Caco-2 (cell line): ENCODE measurements at regions not wholly inside any gene's neighbourhood (a gene's known extent, or its start where the extent isn't known, plus 50 kb on each side); places are given as distances from the start of the nearest gene placed in this dataset.

Experiments used
- BruUV-seq: library from RNA; stranded (reverse); fragments of 400-500 nt; replicated peaks from 2 replicates; lab custom pipeline; 2021; lab: Mats Ljungman, UMichigan
- CTCF ChIA-PET: fragments of 300-600 bp; sonication (Branson Sonifier 250); formaldehyde crosslinking; loops from one replicate; lab custom pipeline; 2022; ENCODE audit warnings: antibody characterized with exemption; lab: Charles Lee
- POLR2A ChIA-PET: fragments of 300-600 bp; sonication (Branson Sonifier 250); formaldehyde crosslinking; loops from one replicate; lab custom pipeline; 2022; ENCODE audit warnings: antibody characterized with exemption; lab: Charles Lee
- DNase-seq, 2 experiments: peaks; one replicate each; pipeline versions ENCODE4 v3.0.0 to v3.0.0-alpha.2; 2020 to 2022
- H3K27me3 ChIP-seq: replicated peaks from 2 replicates; pipeline ENCODE4 v1.6.0; 2011; ENCODE audit warnings: low read length; ENCODE audit not compliant: control insufficient read depth, insufficient read depth
- H3K36me3 ChIP-seq: 2 replicates; pipeline ENCODE4 v1.5.1; 2011; ENCODE audit warnings: low read length; ENCODE audit not compliant: control insufficient read depth, insufficient read depth
- H3K4me1 ChIP-seq: fragments of 250-450 bp; sonication (Bioruptor Pico); 2 replicates; pipeline ENCODE4 v1.5.1; 2020; ENCODE audit warnings: mild to moderate bottlenecking
- H3K4me3 ChIP-seq: 2 replicates; pipeline ENCODE4 v1.5.1; 2011; ENCODE audit warnings: low read depth, mild to moderate bottlenecking, control low read depth, low read length
- H3K9me3 ChIP-seq: fragments of 250-450 bp; sonication (Bioruptor Pico); 2 replicates; pipeline ENCODE4 v1.5.1; 2020; ENCODE audit warnings: mild to moderate bottlenecking, moderate library complexity
- H3K27ac Mint-ChIP-seq: one replicate; pipeline ENCODE4 v1.8.0; 2022; ENCODE audit warnings: mixed read lengths; ENCODE audit not compliant: unreplicated experiment
- H3K27me3 Mint-ChIP-seq: one replicate; pipeline ENCODE4 v1.8.0; 2022; ENCODE audit warnings: mixed read lengths; ENCODE audit not compliant: insufficient read depth, unreplicated experiment
- H3K36me3 Mint-ChIP-seq: one replicate; pipeline ENCODE4 v1.8.0; 2022; ENCODE audit warnings: mild to moderate bottlenecking, mixed read lengths; ENCODE audit not compliant: insufficient read depth, unreplicated experiment
- H3K4me1 Mint-ChIP-seq: one replicate; pipeline ENCODE4 v1.8.0; 2022; ENCODE audit warnings: low read depth, mixed read lengths; ENCODE audit not compliant: unreplicated experiment
- H3K4me3 Mint-ChIP-seq: one replicate; pipeline ENCODE4 v1.8.0; 2022; ENCODE audit warnings: mild to moderate bottlenecking, moderate library complexity, mixed read lengths; ENCODE audit not compliant: unreplicated experiment
- H3K9me3 Mint-ChIP-seq: one replicate; pipeline ENCODE4 v1.8.0; 2022; ENCODE audit warnings: mixed read lengths; ENCODE audit not compliant: unreplicated experiment
- intact Hi-C: fragments of 100-400 bp; cut with micrococcal nuclease; formaldehyde crosslinking; loops from one replicate; pipeline ENCODE4 v1.10.0; 2022; ENCODE audit not compliant: unreplicated experiment
- TF ChIP-seq, protein P1 (sequence below), 2 experiments: fragments of 200-600 bp in 1 of 2; IDR thresholded peaks; 1 replicate in 1 of 2; 2 replicates in 1 of 2; pipeline versions ENCODE4 v1.5.1 to v1.8.0; 2011 to 2022; ENCODE audit warnings: antibody characterized with exemption in 1 of 2, control low read depth in 1 of 2, inconsistent platforms in 1 of 2, low read depth in 1 of 2, low read length in 1 of 2, mild to moderate bottlenecking in 1 of 2, moderate library complexity in 1 of 2; ENCODE audit not compliant: insufficient read depth in 1 of 2, severe bottlenecking in 1 of 2, unreplicated experiment in 1 of 2

DNA sequence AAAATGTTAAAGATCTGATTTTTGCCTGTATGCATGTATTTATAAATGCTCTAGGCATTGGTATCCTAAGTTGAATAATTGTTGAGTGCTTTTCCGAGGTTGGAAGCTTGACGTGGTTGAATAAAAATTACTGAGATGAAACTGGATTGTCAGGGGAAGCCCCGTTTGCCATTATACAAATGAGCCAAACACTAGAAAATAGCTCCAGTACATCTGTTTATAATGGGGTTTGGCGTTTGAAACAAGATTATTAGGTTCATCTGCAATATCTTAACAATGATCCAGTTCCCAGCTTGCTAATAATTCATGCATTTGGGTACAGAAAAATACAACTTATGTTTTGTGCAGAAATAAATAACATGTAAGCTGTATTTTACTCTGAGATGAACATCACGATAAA lies 789.6 kb downstream of the GALC start:
- POLR2A ChIA-PET, result no interaction called here
- no TSS peak for BruUV-seq

DNA sequence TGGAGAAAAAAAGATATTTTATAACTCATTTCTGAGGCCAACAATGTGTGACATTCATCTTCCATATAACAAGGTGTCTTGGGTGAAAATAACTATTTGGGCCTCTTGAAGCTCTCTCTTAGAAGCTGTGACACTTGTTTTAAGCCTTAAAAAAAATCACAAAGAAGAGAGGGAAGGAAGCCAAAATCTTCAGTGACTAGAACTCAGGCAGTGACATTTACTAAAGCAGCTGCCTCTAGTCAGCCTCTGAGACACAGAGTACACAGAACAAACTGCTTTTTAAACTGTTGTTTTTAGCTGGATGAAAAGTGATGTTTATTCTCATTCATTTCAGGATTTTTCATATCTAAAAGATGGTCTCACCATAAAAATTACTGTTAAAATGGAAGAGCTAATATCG lies 793.6 kb downstream of the GALC start:
- Histone ChIP-seq H3K27me3 (no peaks in the 10 kb centered on the region), H3K4me3 (no peak overlapping the region), H3K9me3 (no peaks in the 10 kb centered on the region), H3K4me1 (0 out of 2 replicates have a peak, but pooled peaks cover 2% of the 10 kb centered on the region), H3K36me3 (no peaks in the 10 kb centered on the region)
- TF ChIP-seq, protein P1, sequence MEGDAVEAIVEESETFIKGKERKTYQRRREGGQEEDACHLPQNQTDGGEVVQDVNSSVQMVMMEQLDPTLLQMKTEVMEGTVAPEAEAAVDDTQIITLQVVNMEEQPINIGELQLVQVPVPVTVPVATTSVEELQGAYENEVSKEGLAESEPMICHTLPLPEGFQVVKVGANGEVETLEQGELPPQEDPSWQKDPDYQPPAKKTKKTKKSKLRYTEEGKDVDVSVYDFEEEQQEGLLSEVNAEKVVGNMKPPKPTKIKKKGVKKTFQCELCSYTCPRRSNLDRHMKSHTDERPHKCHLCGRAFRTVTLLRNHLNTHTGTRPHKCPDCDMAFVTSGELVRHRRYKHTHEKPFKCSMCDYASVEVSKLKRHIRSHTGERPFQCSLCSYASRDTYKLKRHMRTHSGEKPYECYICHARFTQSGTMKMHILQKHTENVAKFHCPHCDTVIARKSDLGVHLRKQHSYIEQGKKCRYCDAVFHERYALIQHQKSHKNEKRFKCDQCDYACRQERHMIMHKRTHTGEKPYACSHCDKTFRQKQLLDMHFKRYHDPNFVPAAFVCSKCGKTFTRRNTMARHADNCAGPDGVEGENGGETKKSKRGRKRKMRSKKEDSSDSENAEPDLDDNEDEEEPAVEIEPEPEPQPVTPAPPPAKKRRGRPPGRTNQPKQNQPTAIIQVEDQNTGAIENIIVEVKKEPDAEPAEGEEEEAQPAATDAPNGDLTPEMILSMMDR (IDR thresholded peaks at IDR 0.05; ENCODE audit: insufficient read depth in 1 of 2, low read depth in 1 of 2, low read length in 1 of 2, severe bottlenecking in 1 of 2, unreplicated experiment in 1 of 2), result no peak
- DNase-seq, result no peak
- intact Hi-C loops, result no loop called here
- no peak overlapping the region for H3K27ac Mint-ChIP-seq
- no TSS peak for BruUV-seq
- no peaks in the 10 kb centered on the region for H3K27me3 Mint-ChIP-seq
- no peak overlapping the region for H3K4me3 Mint-ChIP-seq
- CTCF ChIA-PET, result no interaction called here
- no peaks in the 10 kb centered on the region for H3K9me3 Mint-ChIP-seq
- POLR2A ChIA-PET, result no interaction called here
- H3K4me1 Mint-ChIP-seq, result no peaks in the 10 kb centered on the region
- H3K36me3 Mint-ChIP-seq, result no peaks in the 10 kb centered on the region

More for the DNA sequence above, 789.6 kb downstream of the GALC start:
- CTCF ChIA-PET, result no interaction called here
- Histone ChIP-seq H3K4me1 (0 out of 2 replicates have a peak, but pooled peaks cover 6% of the 10 kb centered on the region), H3K4me3 (no peak overlapping the region), H3K27me3 (no peaks in the 10 kb centered on the region), H3K9me3 (no peaks in the 10 kb centered on the region), H3K36me3 (no peaks in the 10 kb centered on the region)
- intact Hi-C loops, result no loop called here
- H3K4me1 Mint-ChIP-seq, result no peaks in the 10 kb centered on the region
- no peaks in the 10 kb centered on the region for H3K27me3 Mint-ChIP-seq
- TF ChIP-seq, protein P1 (IDR thresholded peaks at IDR 0.05; ENCODE audit: insufficient read depth in 1 of 2, low read depth in 1 of 2, low read length in 1 of 2, severe bottlenecking in 1 of 2, unreplicated experiment in 1 of 2), result no peak
- H3K4me3 Mint-ChIP-seq, result no peak overlapping the region
- DNase-seq, result no peak
- no peaks in the 10 kb centered on the region for H3K9me3 Mint-ChIP-seq
- H3K36me3 Mint-ChIP-seq, result no peaks in the 10 kb centered on the region
- H3K27ac Mint-ChIP-seq, result no peak overlapping the region

DNA sequence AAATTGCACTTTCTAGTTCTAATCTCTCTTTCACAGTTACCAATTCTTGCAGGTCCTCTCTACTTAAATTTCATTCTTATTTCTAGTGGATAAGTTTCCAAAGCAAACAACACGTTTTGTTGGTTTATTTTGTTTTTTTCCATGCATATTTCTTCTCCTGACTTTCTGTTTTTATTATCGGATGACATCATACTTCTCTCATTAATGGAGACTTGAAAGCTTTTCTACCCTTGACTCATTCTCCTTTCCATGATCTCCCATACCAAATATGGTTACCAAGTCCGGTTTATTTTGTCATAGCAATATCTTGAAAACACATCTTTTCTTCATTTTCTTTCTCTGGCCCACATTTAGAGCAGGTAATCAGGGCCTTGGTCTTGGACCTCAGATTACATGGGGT lies 796.5 kb downstream of the GALC start:
- intact Hi-C loops, result no loop called here
- ChIA-PET CTCF (no interaction called here), POLR2A (no interaction called here)
- Mint-ChIP-seq H3K27ac (no peak overlapping the region), H3K36me3 (no peaks in the 10 kb centered on the region), H3K9me3 (no peaks in the 10 kb centered on the region), H3K4me1 (no peaks in the 10 kb centered on the region), H3K4me3 (no peak overlapping the region), H3K27me3 (peaks cover 3% of the 10 kb centered on the region)
- no peaks in the 10 kb centered on the region for H3K36me3 ChIP-seq
- DNase-seq, result no peak
- no peaks in the 10 kb centered on the region for H3K4me1 ChIP-seq
- H3K27me3 ChIP-seq, result no peaks in the 10 kb centered on the region
- H3K9me3 ChIP-seq, result no peaks in the 10 kb centered on the region
- TF ChIP-seq, protein P1 (IDR thresholded peaks at IDR 0.05; ENCODE audit: insufficient read depth in 1 of 2, low read depth in 1 of 2, low read length in 1 of 2, severe bottlenecking in 1 of 2, unreplicated experiment in 1 of 2), result no peak
- BruUV-seq, result no TSS peak
- no peak overlapping the region for H3K4me3 ChIP-seq
